Endodermal cell (in vitro differentiated cells): ENCODE measurements at regions not wholly inside any gene's neighbourhood (a gene's known extent, or its start where the extent isn't known, plus 50 kb on each side); places are given as distances from the start of the nearest gene placed in this dataset.
"Not testable (repeated sequence)": the region's sequence is repeated elsewhere in the genome, so short reads cannot be mapped to it uniquely, and the experiment has no call there.

Source experiments
- DNase-seq: peaks from one replicate; pipeline ENCODE4 v3.0.0-alpha.2; 2017
- H3K27ac ChIP-seq: 2 replicates; pipeline ENCODE4 v1.5.1; 2013; ENCODE audit warnings: mild to moderate bottlenecking, low read depth, low read length, moderate library complexity
- H3K27me3 ChIP-seq: 2 replicates; pipeline ENCODE4 v1.6.1; 2013; ENCODE audit warnings: mild to moderate bottlenecking, low read length, moderate library complexity; ENCODE audit not compliant: insufficient read depth, control insufficient read depth, poor library complexity, severe bottlenecking
- H3K36me3 ChIP-seq: 2 replicates; pipeline ENCODE4 v1.7.0; 2013; ENCODE audit warnings: mild to moderate bottlenecking, low read length, moderate library complexity; ENCODE audit not compliant: control insufficient read depth, insufficient read depth
- H3K4me1 ChIP-seq: one replicate; pipeline ENCODE4 v1.7.0; 2013; ENCODE audit warnings: low read length; ENCODE audit not compliant: control insufficient read depth, insufficient read depth
- H3K4me3 ChIP-seq: 2 replicates; pipeline ENCODE4 v1.5.1; 2013; ENCODE audit warnings: mild to moderate bottlenecking, low read length, moderate library complexity
- H3K9ac ChIP-seq: 2 replicates; pipeline ENCODE4 v1.6.1; 2013; ENCODE audit warnings: mild to moderate bottlenecking, low read length, moderate library complexity; ENCODE audit not compliant: poor library complexity, severe bottlenecking; ENCODE audit errors: extremely low read depth
- H3K9me3 ChIP-seq: 2 replicates; pipeline ENCODE4 v1.6.1; 2013; ENCODE audit warnings: mild to moderate bottlenecking, low read length, moderate library complexity; ENCODE audit not compliant: control insufficient read depth
- H3K27ac Mint-ChIP-seq: 2 replicates; pipeline ENCODE4 v1.8.0; 2020; ENCODE audit warnings: mixed read lengths
- H3K27me3 Mint-ChIP-seq: 2 replicates; pipeline ENCODE4 v1.8.0; 2021; ENCODE audit warnings: mild to moderate bottlenecking, mixed read lengths; ENCODE audit not compliant: insufficient read depth
- H3K36me3 Mint-ChIP-seq: 2 replicates; pipeline ENCODE4 v1.8.0; 2020; ENCODE audit warnings: low read depth, mixed read lengths
- H3K4me1 Mint-ChIP-seq: 2 replicates; pipeline ENCODE4 v1.8.0; 2020; ENCODE audit warnings: mixed read lengths
- H3K4me3 Mint-ChIP-seq: 2 replicates; pipeline ENCODE4 v1.8.0; 2020; ENCODE audit warnings: mild to moderate bottlenecking, moderate library complexity, mixed read lengths
- H3K9me3 Mint-ChIP-seq: 2 replicates; pipeline ENCODE4 v1.8.0; 2020; ENCODE audit warnings: mild to moderate bottlenecking, mixed read lengths
- WGBS, 2 experiments: methylation state at CpG; one replicate each; pipeline versions ENCODE4 v1.1.5 to v1.1.7; 2013; ENCODE audit warnings: missing lambda C conversion rate in 2 of 2, mixed read lengths in 1 of 2; ENCODE audit not compliant: insufficient coverage in 1 of 2, insufficient read length in 1 of 2; 5-methylcytosine and 5-hydroxymethylcytosine counted together

DNA sequence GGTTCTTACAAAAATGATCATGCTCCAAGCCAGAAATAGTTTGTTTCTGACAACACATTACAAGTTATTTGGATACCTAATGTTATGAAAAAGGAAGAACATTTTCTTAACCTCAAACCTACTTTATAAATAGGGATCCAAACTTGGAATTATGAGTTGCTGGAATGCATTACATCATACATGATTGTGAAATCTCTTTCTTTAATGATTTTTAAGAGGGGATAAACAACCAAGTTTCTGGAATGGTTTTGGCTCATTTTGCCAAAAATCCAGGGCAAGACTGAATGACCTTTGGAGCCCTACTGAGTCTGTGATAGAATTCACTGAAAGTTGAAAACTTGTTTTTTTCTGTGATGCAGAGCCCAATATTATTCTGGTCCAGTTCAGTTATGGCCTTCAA lies 157.0 kb upstream of the FOLH1 start:
- not testable (repeated sequence) for H3K36me3 Mint-ChIP-seq, H3K4me1 ChIP-seq, H3K27ac Mint-ChIP-seq

DNA sequence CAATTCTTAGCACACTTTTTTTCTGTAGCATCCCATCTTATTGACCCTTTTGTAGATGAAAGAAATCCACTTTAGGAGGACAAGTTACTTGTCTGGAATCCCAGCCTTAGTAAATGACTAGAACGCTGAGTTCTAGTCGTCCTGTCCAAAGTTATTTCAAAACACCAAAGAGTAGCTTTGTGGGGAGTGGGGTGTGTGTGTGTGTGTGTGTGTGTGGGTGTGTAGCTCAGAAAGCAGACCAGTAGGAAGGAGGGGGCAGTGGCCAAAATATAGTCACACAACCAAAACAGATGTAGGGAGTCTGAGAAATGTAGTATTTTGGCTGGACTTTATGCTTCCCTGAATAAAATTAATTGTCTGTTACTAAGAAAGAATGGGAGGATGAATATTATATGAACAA lies 154.6 kb upstream of the FOLH1 start:
- H3K9ac ChIP-seq, H3K36me3 Mint-ChIP-seq, H3K4me1 ChIP-seq, H3K4me3 ChIP-seq, H3K27ac ChIP-seq, H3K4me1 Mint-ChIP-seq, H3K36me3 ChIP-seq, H3K27me3 ChIP-seq, H3K4me3 Mint-ChIP-seq, DNase-seq, H3K27ac Mint-ChIP-seq, H3K9me3 Mint-ChIP-seq, H3K27me3 Mint-ChIP-seq: not testable (repeated sequence)
- WGBS, 2 experiments = 96% methylated on average over 2 of the region's 2 CpGs; no CpG with 5 or more reads in 1 of the 2 experiments
- peaks cover 20% of the 10 kb centered on the region for H3K9me3 ChIP-seq

More for the DNA sequence above, 157.0 kb upstream of the FOLH1 start:
- not testable (repeated sequence) for H3K9ac ChIP-seq, H3K4me1 Mint-ChIP-seq, H3K4me3 ChIP-seq, H3K27me3 ChIP-seq, DNase-seq, H3K27ac ChIP-seq, H3K36me3 ChIP-seq, H3K27me3 Mint-ChIP-seq, H3K9me3 Mint-ChIP-seq, H3K4me3 Mint-ChIP-seq
- peaks cover 16% of the 10 kb centered on the region for H3K9me3 ChIP-seq

DNA sequence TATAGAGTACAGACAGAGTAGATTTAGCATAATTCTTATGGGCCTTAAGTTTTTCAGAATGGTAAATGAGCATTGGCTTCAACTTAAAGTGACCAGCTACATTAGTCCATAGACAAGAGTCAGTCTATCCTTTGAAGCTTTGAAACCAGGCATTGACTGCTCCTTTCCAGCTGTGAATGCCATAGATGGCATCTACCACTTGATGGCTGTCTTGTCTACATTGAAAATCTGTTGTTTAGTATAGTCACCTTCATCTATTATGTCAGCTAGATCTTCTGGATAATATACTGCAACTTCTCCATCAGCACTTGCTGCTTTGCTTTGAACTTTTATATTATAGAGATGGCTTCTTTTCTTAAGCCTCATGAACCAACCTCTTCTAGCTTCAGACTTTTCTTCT lies 146.1 kb upstream of the FOLH1 start:
- H3K4me3 Mint-ChIP-seq, H3K27ac ChIP-seq, H3K27ac Mint-ChIP-seq, H3K9me3 Mint-ChIP-seq, H3K9ac ChIP-seq, H3K27me3 Mint-ChIP-seq, H3K27me3 ChIP-seq, DNase-seq, H3K4me3 ChIP-seq, H3K4me1 ChIP-seq, H3K36me3 ChIP-seq, H3K36me3 Mint-ChIP-seq, H3K4me1 Mint-ChIP-seq: not testable (repeated sequence)
- peaks cover 19% of the 10 kb centered on the region for H3K9me3 ChIP-seq

DNA sequence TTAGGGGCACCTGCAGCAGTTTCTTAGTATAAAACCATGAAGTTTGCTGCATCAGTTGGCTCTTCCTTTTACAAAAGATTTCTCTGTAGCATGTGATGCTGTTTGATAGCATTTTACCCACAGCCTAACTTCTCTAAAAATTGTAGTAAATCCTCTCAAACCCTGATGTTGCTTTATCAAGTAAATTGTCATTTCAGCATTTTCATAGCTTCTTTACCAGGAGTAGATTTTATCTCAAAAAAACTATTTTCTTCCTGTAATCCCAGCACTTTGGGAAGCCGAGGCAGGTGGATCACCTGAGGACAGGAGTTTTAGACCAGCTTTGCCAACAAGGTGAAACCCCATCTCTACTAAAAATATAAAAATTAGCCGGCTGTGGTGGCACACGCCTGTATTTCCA lies 144.5 kb upstream of the FOLH1 start:
- not testable (repeated sequence) for DNase-seq, H3K4me3 ChIP-seq, H3K4me1 Mint-ChIP-seq, H3K9me3 Mint-ChIP-seq, H3K27ac Mint-ChIP-seq, H3K4me1 ChIP-seq, H3K4me3 Mint-ChIP-seq, H3K27me3 ChIP-seq, H3K36me3 Mint-ChIP-seq, H3K27ac ChIP-seq, H3K9ac ChIP-seq, H3K9me3 ChIP-seq, H3K36me3 ChIP-seq, H3K27me3 Mint-ChIP-seq
- WGBS, 2 experiments = 83 to 88% methylated on average over 1 to 3 of the region's 3 CpGs

DNA sequence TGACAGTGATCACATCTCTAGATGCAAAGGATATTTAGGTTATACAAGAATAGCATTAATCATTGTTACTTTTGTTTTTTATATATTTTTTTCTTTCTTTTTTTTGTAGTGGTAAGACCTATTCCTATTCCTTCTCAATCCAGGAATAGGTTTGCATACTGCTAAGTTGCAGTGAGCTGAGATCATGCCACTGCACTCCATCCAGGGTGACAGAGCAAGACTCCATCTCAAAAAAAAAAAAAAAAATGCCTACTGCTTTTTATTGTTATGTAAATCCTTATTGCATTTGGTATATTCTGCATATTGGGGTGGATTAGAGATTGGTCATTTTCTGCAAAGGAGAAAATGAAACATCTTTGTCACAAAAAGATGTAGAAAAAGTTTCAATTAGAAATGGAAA lies 138.2 kb upstream of the FOLH1 start:
- not testable (repeated sequence) for H3K4me1 ChIP-seq, H3K27me3 Mint-ChIP-seq, H3K4me1 Mint-ChIP-seq, H3K27me3 ChIP-seq, H3K9ac ChIP-seq, DNase-seq, H3K36me3 Mint-ChIP-seq, H3K4me3 ChIP-seq, H3K36me3 ChIP-seq, H3K4me3 Mint-ChIP-seq, H3K9me3 Mint-ChIP-seq, H3K27ac Mint-ChIP-seq, H3K27ac ChIP-seq
- peaks cover 16% of the 10 kb centered on the region for H3K9me3 ChIP-seq

DNA sequence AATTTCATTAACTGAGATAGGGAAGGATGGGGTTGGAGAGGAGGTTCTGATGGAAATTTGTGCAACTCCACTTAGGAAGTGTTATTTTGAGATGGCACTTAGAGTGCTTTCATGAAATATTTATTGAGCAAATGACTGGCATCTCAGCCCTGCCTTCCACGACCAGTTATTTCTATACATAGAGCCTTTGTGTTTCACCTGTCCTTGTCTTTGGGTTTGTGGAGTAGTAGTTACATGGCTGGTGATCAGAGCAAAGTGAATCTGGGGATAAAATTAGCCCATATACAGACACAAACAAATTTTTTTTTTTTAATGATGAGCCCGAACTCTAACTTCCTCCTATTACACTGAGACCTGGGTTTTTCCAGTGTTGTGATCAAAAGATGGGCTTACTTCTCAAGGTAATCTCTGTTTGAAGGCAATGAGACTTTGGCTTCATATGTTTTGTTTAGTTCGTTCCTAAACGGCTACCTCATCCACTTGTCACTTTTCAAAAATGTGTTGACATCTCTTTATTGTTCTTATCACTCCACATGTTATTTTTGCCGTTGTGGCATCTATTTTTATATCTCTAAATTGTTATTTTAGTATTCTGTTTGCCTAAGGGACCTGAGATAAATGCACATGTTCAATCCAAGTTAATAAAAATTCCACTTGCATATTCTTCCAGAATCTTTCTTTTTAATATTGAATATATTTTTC lies 120.2 kb upstream of the FOLH1 start:
- WGBS, 2 experiments = 91% methylated on average over 5 of the region's 5 CpGs; no CpG with 5 or more reads in 1 of the 2 experiments
- H3K9me3 Mint-ChIP-seq, H3K27me3 Mint-ChIP-seq, H3K36me3 Mint-ChIP-seq, H3K27ac Mint-ChIP-seq, H3K4me3 Mint-ChIP-seq, H3K4me1 ChIP-seq, DNase-seq, H3K36me3 ChIP-seq, H3K27ac ChIP-seq, H3K4me3 ChIP-seq, H3K27me3 ChIP-seq, H3K9ac ChIP-seq: not testable (repeated sequence)
- H3K9me3 ChIP-seq = peaks cover 18% of the 10 kb centered on the region
- peaks cover 22% of the 10 kb centered on the region for H3K4me1 Mint-ChIP-seq

DNA sequence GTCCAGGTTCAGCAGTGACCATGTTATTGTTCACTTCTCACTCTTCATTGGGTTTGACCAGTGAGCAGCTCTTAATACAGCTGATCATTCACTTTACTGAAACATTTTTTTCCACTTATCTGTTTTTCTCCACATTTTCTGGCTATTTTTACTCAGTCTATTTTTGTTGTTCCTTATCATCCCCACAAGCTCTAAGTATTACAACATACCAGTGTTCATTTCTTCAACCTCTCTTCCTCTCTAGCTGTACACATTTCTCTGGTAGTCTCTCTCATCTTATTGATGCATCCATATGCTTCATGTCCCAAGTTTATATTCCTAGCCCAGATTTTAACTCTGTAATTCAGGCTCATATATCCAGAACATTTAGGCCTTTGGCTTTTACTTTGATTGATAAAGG lies 119.4 kb upstream of the FOLH1 start:
- not testable (repeated sequence) for H3K36me3 Mint-ChIP-seq, H3K9ac ChIP-seq, H3K4me3 Mint-ChIP-seq, H3K27me3 ChIP-seq, H3K4me1 ChIP-seq, H3K27ac Mint-ChIP-seq, H3K36me3 ChIP-seq, H3K9me3 Mint-ChIP-seq, H3K4me3 ChIP-seq, H3K27me3 Mint-ChIP-seq, DNase-seq, H3K27ac ChIP-seq
- peaks cover 22% of the 10 kb centered on the region for H3K4me1 Mint-ChIP-seq
- H3K9me3 ChIP-seq = peaks cover 13% of the 10 kb centered on the region
